ENCODE measurements at regions not wholly inside any gene's neighbourhood (a gene's known extent, or its start where the extent isn't known, plus 50 kb on each side); places are given as distances from the start of the nearest gene placed in this dataset.
A peak's percentile ranks its signal among the peaks of the same experiment; 100 is the strongest.
"Not testable (repeated sequence)": the region's sequence is repeated elsewhere in the genome, so short reads cannot be mapped to it uniquely, and the experiment has no call there.

DNA sequence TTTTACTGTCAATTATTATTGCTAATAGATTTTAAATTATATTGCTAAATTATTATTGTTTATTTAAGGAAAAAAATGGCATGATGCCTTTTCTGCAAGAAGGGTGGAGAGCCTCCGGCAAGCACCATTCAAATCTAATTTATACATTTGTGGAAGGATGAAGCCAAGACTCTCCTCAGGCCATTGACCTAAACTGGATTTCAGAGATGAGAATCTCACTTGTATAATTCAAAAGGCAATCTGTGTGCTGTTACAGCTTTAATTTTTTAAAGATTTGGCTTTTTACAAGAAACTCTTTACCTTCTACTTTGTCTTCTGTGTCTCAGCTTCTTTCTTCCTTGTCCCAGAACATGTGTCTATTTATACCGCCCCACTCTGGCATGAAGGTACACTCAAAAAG lies 722.5 kb downstream of the ETS1 start:
- DNase-seq (ENCODE audit: low spot score) = no peak

DNA sequence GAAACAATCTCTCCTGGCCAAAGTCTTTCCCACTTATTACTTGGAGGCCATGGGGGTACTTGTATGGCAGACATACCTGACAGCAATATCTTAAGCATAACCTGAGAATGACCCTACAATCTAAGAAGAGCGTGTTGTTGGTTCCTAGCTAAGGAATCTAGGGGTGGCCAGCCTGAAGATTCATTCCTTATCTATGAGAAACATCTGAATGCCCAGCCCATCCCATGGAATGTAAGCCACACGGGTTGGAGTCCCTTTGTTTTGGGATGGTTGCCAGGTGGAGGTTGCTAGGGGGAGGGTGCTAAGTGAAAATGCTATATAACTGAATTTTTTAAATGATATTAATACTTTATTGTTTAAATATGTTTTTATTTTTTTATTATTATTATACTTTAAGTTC lies 725.0 kb downstream of the ETS1 start:
- no peak for DNase-seq (ENCODE audit: low spot score)

DNA sequence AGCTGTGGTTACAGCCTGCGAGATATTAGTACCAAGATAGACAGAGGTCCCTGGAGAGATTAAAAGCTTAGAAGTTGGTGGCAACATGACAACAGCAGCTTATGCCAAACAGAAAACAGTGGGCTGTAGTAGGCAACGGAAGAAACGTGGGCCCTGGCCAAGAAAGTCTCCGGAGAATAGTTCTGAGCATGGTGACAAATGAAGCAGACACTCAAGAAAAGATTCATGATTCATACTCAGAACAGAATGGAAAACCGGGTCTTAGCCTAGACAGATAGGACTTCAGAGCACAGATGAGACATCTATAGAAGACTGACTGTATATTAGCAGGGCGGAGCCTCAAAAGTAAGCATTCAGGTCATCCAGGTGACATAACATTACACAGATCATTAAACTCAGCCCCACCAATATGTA lies 727.4 kb downstream of the ETS1 start:
- no peak for DNase-seq (ENCODE audit: low spot score)

DNA sequence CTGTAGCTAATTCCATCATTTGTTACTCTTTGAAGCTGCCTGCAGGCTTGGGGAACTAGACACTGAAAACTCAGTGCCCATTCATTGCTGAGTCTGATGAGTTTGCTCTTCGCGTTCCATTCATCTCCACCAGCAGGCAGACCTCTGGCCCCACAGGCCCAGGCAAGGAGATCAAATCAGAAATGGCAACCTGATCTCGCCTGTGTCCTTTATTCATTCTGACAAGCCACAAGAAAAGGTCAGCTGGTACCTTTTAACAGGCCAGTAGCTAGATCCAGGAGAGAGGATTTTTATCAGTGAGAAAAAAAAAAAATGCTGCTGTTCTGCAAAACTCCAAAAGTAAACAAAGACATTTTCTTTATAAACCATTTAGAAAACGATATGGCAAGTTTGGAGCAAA lies 742.5 kb downstream of the ETS1 start:
- DNase-seq (ENCODE audit: low spot score) = no peak

DNA sequence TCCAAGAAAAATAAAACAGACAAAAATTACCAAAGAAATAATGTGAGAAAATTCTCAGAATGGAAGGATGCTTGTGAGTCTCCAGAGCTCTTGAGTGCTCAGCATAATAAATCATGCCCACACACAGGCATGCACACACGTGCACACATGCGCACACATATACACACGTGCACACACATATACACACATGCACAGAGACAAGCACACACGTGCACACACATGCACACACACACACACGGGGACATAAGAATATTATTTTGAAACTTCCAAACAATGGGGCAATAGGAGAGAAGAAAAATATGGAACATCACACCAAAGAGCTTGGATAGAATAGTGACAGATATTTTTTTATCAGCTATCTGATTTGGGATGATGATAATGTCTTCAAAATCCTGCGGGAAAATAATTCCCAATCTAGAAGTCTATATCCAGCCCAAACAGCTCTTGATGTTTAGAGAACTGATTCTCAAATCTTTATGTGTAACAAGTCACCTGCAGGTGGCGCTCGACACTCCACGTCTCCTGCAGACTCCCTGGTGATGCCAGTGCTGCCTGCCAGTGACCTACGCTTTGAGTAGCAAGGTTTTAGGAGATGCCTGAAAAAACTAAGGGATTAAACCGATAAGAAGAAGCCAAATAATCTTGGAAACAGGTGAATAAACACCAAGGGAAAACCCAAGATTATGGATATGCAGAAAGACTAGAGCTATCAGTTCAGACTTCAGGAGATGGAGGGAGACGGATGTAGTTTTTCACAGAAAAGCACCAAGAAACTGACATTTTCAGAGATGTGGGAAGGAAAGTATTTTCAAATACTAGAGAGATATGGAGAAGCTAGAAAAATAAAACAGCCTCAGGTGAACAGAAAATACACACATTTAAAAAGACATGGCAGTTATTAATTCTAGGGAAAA lies 743.6 kb downstream of the ETS1 start:
- DNase-seq (ENCODE audit: low spot score) = peak; percentile 32

DNA sequence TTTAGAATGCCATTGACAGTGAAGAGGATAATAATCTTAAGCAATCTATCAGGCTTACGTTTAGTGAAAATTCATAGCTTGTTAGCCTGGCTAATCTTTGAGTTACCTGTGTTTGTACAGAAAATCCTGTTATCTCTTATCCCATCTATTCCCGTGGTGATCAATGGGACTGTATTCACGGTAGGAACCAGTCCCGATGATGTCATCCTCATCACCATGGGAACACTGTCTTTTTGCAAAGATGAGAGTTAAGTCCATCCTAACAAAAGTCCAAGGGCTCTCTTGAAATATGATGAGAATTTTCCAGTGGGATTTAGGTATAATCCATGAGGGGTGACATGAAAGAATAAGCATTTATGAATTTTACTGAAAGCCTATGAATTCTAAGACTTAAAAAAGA lies 762.2 kb downstream of the ETS1 start:
- no peak for DNase-seq (ENCODE audit: low spot score)

DNA sequence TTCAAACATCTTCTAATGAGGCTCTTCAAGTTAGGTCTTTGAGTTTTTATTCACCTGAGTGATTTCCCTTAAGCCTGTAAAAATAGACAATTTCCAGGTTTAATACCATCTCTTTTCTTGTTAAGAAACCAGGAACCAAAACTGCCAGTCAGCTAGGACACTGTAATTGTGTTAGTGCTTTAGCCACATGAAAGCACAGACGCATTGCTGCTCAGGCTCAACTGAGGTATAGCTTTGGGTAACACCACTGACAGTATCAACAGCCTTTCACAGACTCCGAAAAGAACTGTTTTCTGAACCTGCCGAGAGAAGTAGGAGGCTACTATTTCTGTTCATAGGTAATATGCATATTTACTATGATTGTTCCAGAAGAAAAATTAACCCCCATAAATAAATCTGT lies 768.7 kb downstream of the ETS1 start:
- DNase-seq (ENCODE audit: low spot score) = no peak

DNA sequence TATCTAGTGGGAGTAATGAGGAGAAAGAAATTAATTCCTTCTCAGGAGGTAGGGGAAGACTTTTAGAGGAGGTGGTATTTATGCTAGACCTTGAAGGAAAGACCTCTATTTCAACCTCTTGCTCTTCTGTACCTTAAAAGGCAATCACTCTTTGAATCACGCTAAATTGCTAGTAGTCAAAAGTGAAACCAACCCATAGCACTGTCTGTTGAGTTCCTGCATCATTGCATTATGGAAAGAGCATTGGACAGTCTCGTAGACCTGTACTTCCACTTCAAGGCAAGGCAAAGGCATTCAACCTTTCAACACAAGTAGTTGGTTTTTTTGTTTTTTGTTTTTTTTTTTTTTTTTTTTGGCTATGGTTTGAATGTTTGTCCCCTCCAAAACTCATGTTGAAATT lies 770.4 kb downstream of the ETS1 start:
- DNase-seq (ENCODE audit: low spot score) = no peak

DNA sequence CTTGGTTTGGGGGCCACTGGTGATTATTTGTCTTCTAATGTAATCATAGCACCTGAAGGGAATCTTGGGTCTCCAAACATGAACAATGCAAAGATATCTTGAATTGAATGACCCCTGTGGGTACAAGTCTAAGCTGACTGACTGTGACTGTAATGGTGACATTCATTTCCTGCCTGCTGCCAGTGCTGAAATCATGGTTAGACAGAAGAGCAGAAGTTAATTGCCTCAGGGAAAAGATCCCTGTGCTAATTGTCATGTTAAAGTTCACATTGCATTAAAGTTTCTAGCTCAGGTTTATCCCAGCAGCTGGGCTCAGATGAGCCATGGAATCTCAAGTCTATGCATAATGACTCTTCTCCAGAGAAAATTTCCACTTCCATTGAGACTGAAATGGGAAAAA lies 772.0 kb downstream of the ETS1 start:
- no peak for DNase-seq (ENCODE audit: low spot score)

DNA sequence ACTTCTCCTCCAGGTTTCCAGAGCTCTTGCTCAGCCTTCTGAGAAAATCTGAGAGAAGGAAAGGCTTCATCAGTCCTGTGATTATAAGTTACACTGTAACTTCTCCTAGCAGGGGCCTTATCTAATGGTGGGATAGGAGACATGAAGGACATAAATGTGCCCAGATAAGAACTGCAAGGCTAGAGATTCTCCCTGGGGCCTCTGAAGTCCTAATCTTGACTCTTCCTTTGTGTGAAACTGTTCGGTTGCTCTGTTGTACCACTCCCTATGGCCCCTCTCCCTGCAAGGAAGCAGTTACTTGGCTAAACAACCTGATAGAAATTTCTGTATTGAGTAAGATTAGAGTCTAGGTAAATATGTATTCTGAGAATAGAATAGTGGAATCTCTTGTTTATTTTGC lies 780.9 kb downstream of the ETS1 start:
- DNase-seq (ENCODE audit: low spot score) = no peak

DNA sequence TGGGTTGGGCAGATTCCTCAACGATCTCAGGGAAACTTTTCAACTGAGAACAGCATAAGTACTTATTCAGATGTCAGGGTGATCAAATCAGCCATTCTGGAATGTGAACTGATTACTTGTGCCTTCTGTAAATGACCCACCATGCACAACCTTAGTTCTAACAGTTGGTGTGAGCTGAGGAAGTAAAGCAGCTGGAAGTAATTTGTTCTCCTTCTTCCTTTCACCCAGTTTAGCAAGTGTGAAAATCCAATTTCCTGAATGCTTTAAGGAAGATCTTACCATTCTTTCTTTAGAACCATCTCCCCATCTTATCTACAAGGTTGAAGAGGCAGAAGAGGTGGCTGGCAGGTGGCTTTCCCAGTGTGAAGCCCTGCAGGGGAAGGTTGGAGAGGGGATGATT lies 781.6 kb downstream of the ETS1 start:
- DNase-seq (ENCODE audit: low spot score) = no peak

DNA sequence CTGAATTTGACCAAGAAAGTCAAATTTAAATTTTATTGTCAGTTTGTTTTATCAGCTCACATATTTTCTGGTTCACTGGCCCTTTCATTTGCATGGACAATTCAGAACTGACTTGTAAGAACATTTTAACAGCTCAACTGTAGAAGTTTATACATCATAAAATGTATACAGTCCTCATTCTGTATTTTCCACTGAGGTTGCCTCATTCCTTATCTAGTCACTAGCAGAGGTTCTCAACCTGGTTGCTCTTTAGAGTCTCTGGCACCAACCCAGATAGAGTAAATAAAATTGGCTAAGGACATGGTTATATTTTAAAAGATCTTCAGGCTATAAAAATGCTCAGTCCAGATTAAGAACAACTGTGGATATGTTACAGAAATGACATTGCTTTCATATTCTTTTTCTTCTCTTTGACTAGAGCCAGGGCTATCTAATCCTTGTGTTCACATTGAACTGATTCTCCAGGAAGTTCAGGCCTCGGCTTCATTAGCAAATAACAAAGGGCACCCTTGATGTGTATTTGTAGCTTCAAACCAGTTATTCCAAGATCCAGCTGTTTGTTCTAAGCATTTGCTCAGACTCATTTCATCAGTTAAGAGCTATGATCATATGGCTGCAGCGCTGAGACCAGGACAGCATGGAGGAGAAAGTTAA lies 782.5 kb downstream of the ETS1 start:
- no peak for DNase-seq (ENCODE audit: low spot score)

DNA sequence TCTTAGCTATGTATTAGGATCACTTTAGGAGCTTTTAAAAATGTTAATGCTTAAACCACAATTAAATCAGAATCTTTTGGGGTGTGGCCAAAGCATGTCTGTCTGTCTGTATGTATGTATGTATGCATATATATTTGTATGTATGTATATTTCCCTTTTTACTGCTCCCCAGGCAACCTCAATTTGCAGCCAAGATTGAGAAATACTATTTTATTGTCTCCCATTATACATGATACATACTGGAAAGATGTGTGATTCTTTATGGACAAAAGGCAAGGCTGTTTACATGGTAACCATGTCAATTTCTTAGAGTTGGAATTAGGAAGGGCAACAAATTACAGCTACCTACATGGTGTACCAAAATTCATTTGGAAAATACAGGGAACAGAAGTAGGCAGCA lies 783.6 kb downstream of the ETS1 start:
- no peak for DNase-seq (ENCODE audit: low spot score)

DNA sequence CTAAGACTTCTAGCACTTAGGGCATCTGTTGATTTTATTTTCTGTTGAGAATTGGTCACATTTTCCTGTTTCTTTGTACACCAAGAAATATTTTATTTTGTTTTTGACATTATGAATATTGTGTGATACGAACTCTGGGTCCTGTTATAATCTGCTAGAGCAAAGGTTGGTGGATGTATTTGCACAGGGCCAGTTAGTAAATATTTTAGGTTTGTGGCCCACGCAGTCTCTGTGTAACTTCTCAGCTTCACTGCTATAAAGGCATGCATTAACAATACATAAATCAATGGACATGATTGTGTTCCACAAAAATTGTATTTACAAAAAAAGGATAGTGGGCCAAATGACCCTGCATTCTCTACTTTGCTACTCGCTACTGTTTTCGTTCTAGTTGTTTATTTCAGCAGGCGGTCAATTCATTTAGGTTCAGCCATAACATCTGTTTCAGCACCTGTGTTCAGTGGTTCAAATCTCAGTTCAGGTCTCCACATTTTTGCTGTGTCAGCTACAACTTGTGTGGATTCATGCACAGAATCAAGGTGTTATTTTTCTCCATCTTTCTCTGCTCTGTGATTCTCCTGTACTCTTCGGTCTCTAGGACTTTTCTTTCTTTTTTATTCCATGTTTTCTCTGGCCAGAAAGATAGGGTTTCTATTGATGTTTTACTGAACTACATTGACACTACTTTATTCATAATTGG lies 786.2 kb downstream of the ETS1 start:
- no peak for DNase-seq (ENCODE audit: low spot score)

DNA sequence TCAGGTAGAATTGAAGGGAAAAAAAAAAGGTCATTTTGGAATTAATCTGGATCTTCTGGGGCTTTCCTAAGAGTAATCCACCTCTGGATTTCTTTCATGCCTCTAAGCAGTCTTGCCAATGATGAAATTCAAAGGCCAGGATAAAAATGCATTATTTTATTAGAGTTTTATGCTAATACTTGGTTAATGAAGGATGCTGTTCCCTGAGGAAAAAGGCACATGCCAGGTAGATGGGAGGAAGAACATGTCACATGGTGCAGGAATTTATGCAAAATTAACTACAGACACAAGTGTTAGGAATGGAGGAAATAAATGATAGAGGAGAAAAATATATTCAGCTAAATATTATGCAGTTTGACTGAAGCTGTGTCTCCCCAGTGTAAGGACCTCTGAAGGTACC lies 792.0 kb downstream of the ETS1 start:
- no peak for DNase-seq (ENCODE audit: low spot score)

DNA sequence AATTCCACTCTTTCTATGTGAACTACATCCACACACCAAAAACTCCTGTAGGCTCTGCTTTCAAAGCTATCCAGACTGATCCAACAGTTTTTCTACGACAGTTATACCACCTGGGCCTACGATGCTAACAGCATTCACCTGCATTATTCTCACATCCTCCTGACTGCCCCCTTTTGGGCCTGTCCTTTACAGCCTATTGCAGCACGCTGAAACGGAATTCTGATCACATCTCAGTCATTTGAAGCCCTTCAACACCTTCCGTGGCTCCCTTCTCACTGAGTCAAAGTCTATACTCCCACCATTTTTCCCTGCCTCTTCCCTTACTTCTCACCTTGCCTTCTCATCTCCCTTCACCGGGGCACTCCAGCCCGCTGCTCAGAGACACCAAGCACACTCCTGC lies 791.3 kb upstream of the KIRREL3 start:
- no peak for DNase-seq (ENCODE audit: low spot score)

DNA sequence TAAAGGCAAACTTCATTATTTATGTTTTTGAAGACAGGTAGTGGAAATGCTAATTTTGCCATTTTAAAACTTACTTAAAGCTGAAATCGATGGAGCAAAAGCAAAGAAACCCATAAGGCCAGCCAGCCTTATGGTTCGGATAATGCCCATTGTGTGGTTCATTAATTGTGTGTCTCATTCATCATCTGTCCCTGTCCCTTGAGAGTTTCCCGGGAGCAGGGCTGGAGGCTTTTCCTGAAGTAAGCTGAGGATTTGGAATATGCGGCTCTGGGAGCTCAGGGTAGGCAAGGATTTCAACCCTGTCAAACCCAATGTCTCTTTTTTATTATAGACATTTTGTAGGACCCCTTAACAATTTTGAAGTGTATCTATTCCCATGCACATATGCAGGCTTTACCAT lies 790.0 kb upstream of the KIRREL3 start:
- no peak for DNase-seq (ENCODE audit: low spot score)

DNA sequence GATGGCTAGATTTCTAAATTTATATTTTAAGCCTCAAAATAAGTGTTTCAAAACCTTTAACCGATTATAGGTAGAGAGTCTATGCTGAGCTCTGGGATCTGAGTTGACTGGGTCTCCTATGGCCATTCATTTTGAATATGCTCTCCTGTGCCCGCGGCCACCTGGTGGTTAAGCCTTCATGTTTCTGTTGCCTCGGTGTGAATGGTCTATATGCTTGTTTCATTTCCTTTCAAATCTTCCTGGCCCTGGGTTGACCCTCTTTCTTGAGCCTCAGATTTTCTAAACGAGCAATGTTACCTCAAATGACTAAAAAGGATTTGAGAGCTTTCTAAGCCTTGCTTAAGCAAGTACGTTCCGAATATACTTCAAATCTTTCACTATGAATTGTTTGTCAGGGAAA lies 789.4 kb upstream of the KIRREL3 start:
- no peak for DNase-seq (ENCODE audit: low spot score)

DNA sequence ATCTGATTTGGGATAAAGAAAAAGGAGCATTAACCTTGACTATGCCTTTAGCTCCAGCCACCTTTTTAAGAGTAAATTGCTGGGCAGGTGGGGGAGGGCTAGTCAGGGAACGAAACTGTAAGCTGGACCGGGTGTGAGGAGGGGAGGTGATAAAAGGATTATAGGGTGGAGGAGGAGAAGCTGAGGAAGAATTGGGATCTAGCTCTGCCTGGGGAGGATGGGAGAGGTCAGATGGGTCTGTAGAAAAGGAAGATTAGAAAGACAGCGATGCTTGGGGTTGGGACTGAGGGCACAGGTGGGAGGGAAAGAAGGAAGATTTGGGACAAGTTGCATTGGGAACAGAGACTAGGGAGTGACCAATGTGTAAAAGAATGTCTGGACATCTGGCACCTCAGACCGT lies 772.4 kb upstream of the KIRREL3 start:
- DNase-seq (ENCODE audit: low spot score) = not testable (repeated sequence)

DNA sequence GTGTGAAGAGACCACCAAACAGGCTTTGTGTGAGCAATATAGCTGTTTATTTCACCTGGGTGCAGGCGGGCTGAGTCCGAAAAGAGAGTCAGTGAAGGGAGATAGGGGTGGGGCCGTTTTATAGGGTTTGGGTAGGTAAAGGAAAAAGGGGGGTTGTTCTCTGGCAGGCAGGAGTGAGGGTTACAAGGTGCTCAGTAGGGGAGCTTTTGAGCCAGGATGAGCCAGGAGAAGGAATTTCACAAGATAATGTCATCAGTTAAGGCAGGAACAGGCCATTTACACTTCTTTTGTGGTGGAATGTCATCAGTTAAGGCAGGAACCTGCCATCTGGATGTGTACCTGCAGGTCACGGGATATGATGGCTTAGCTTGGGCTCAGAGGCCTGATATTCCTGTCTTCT lies 768.4 kb upstream of the KIRREL3 start:
- not testable (repeated sequence) for DNase-seq (ENCODE audit: low spot score)

DNA sequence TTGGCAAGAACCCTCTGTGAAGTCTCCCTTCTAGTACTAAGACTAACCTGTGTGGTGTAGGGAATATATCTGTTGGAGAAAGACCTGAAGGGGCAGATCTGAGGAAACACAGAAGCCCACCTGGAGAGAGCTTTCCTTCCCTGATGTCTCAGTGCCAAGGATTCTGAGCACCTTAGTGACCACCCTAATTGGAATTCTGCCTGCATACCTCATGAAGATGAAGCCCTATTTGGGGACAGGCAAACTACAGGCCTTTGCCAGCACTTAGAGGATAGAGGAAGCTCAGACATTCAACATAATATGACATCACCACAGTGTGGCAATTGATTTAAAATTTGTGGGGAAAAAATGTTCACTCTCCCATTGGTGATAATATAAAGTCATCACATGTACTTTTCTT lies 766.2 kb upstream of the KIRREL3 start:
- DNase-seq (ENCODE audit: low spot score) = no peak

DNA sequence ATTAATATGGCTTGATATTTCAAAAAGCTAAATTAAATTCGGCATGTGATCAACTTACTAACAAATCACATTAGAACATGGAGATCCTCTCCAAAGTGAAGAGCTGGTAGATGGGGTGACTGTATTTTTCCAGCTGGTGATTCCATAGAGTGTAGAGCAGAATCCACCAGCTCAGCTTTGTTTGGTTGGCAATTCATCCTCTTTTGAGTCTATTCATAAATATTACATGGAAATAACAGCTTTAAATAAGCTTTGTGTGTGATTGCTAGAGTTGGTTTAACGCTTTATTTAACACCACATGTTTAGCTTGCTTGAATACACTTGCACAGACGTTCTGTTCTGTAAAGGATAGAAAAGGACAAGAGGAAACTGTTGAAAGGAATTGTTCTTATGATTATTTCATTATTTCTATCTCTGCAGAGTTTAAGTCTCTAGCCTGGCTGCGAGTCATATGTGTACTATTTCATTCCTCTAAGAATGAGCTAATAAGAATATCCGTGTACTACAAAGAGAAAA lies 738.3 kb upstream of the KIRREL3 start:
- no peak for DNase-seq (ENCODE audit: low spot score)

DNA sequence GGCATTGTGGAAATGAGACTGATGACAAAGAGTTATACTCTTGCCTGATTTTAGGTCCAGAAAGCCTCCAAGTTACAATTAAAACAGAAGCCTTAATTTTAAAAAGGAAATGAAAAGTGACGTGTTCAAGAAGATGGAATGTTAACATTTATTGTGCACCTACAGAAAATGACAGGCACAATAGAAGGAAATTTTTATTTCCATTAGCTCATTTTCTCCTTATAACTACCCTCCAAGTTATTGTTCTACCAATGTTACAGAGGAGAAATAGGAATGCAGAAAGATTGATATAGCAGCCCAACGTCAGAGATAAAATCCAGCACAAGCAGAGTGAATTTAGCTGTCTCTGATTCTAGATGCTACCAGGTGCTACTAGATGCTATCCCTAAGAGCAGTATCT lies 736.9 kb upstream of the KIRREL3 start:
- DNase-seq (ENCODE audit: low spot score) = no peak
